SK-N-SH (cell line): ENCODE measurements at regions not wholly inside any gene's neighbourhood (a gene's known extent, or its start where the extent isn't known, plus 50 kb on each side); places are given as distances from the start of the nearest gene placed in this dataset.

Experiments used
- CTCF ChIA-PET: fragments of 300-600, 350-600 bp; formaldehyde crosslinking; extraction: SDS; loops from one replicate; lab custom pipeline; 2021; lab: Yijun Ruan, JAX
- POLR2A ChIA-PET: fragments of 350-600 bp; sonication (Branson Sonifier 250); formaldehyde crosslinking; extraction: SDS; loops from one replicate; lab custom pipeline; 2020; ENCODE audit warnings: antibody characterized with exemption, inconsistent platforms; lab: Yijun Ruan, JAX
- DNase-seq: peaks from one replicate; pipeline ENCODE4 v3.0.0; 2012
- H2AFZ ChIP-seq: fragments of 200-600 bp; sonication (generic); 2 replicates; pipeline ENCODE4 v1.8.1; 2016; ENCODE audit warnings: antibody characterized with exemption, mild to moderate bottlenecking, low read depth
- H3F3A ChIP-seq: fragments of 200-600 bp; sonication (generic); replicated peaks from 2 replicates; pipeline ENCODE3; 2016; ENCODE audit warnings: antibody characterized with exemption, mild to moderate bottlenecking; ENCODE audit not compliant: insufficient read depth
- H3K27ac ChIP-seq, 2 experiments: fragments of 200-500 bp in 1 of 2; fragments of 200-600 bp in 1 of 2; sonication (Bioruptor generic) in 1 of 2; sonication (generic), shearing (Covaris generic) in 1 of 2; 2 replicates each; pipeline versions ENCODE4 v1.5.1 to v1.6.1; 2014 to 2016; ENCODE audit warnings: low read depth in 2 of 2, inconsistent platforms in 1 of 2, low read length in 1 of 2, mild to moderate bottlenecking in 1 of 2, mixed read lengths in 1 of 2
- H3K27me3 ChIP-seq: fragments of 200-600 bp; sonication (generic), shearing (Covaris generic); 2 replicates; pipeline ENCODE4 v1.6.1; 2016; ENCODE audit warnings: mixed run types; ENCODE audit not compliant: insufficient read depth
- H3K36me3 ChIP-seq, 2 experiments: fragments of 200-500 bp in 1 of 2; fragments of 200-600 bp in 1 of 2; sonication (Bioruptor generic) in 1 of 2; sonication (generic) in 1 of 2; replicated peaks in 1 of 2; 2 replicates each; pipeline versions ENCODE3 to v1.5.1; 2014 to 2016; ENCODE audit warnings: low read length in 1 of 2, mild to moderate bottlenecking in 1 of 2; ENCODE audit not compliant: insufficient read depth in 2 of 2, control insufficient read depth in 1 of 2
- H3K4me1 ChIP-seq, 2 experiments: fragments of 200-500 bp in 1 of 2; fragments of 200-600 bp in 1 of 2; sonication (Bioruptor generic) in 1 of 2; sonication (generic), shearing (Covaris generic) in 1 of 2; 2 replicates each; pipeline versions ENCODE4 v1.5.1 to v1.6.1; 2014 to 2016; ENCODE audit warnings: low read depth in 1 of 2, low read length in 1 of 2, mixed run types in 1 of 2; ENCODE audit not compliant: insufficient read depth in 2 of 2, control insufficient read depth in 1 of 2
- H3K4me2 ChIP-seq: fragments of 200-600 bp; sonication (generic), shearing (Covaris generic); 2 replicates; pipeline ENCODE4 v1.6.1; 2017; ENCODE audit warnings: mixed run types
- H3K4me3 ChIP-seq, 2 experiments: fragments of 200-500 bp in 1 of 2; fragments of 200-600 bp in 1 of 2; sonication (Bioruptor generic) in 1 of 2; sonication (generic), shearing (Covaris generic) in 1 of 2; 2 replicates each; pipeline versions ENCODE4 v1.5.1 to v1.8.1; 2014 to 2016; ENCODE audit warnings: low read depth in 2 of 2, inconsistent platforms in 1 of 2, low read length in 1 of 2, mild to moderate bottlenecking in 1 of 2, mixed read lengths in 1 of 2, moderate library complexity in 1 of 2
- H3K79me2 ChIP-seq: fragments of 200-600 bp; sonication (generic); 2 replicates; pipeline ENCODE4 v1.8.1; 2017; ENCODE audit warnings: mild to moderate bottlenecking; ENCODE audit not compliant: insufficient read depth
- H3K9ac ChIP-seq: fragments of 200-600 bp; sonication (generic); 2 replicates; pipeline ENCODE4 v1.6.1; 2017; ENCODE audit warnings: mixed run types
- H3K9me2 ChIP-seq: fragments of 200-600 bp; sonication (generic); 2 replicates; pipeline ENCODE4 v1.6.1; 2017; ENCODE audit warnings: mixed run types
- H3K9me3 ChIP-seq: fragments of 200-600 bp; sonication (generic); 2 replicates; pipeline ENCODE4 v1.6.1; 2017; ENCODE audit warnings: mixed run types, mild to moderate bottlenecking, moderate library complexity
- H4K20me1 ChIP-seq: fragments of 200-600 bp; sonication (generic); 2 replicates; pipeline ENCODE4 v1.6.1; 2017; ENCODE audit warnings: mild to moderate bottlenecking, mixed run types; ENCODE audit not compliant: insufficient read depth
- CHD2 ChIP-seq: fragments of 150-350 bp; IDR thresholded peaks from 2 replicates; pipeline ENCODE4 v1.6.1; 2018; ENCODE audit warnings: low read length; ENCODE audit not compliant: partially characterized antibody
- EP300 ChIP-seq, 2 experiments: IDR thresholded peaks; 2 replicates each; pipeline versions ENCODE4 v1.4.0 to v1.6.1; 2012; ENCODE audit warnings: borderline replicate concordance in 1 of 2, low read depth in 1 of 2, low read length in 1 of 2
- EZH2phosphoT487 ChIP-seq: fragments of 200-600 bp; sonication (generic); IDR thresholded peaks from 2 replicates; pipeline ENCODE4 v1.6.1; 2017; ENCODE audit warnings: low read depth, mixed run types, mild to moderate bottlenecking, antibody characterized with exemption, moderate library complexity, borderline replicate concordance
- FOSL2 ChIP-seq: IDR thresholded peaks from 2 replicates; pipeline ENCODE4 v1.4.0; 2012; ENCODE audit warnings: low read depth, mild to moderate bottlenecking, moderate library complexity, borderline replicate concordance
- FOXM1 ChIP-seq: IDR thresholded peaks from 2 replicates; pipeline ENCODE4 v1.4.0; 2012; ENCODE audit warnings: low read depth, mild to moderate bottlenecking
- GABPA ChIP-seq: IDR thresholded peaks from 2 replicates; pipeline ENCODE4 v1.4.0; 2012; ENCODE audit warnings: low read depth, mild to moderate bottlenecking
- GATA2 ChIP-seq: sonication (generic); formaldehyde crosslinking; IDR thresholded peaks from 2 replicates; pipeline ENCODE4 v1.5.0; 2020; ENCODE audit warnings: mild to moderate bottlenecking, missing genetic modification reagents
- JUND ChIP-seq: IDR thresholded peaks from 2 replicates; pipeline ENCODE4 v1.4.0; 2012
- MXI1 ChIP-seq: IDR thresholded peaks from 2 replicates; pipeline ENCODE4 v1.6.1; 2012; ENCODE audit warnings: mild to moderate bottlenecking, low read depth, low read length, improper control_type of control experiment
- NFIC ChIP-seq: IDR thresholded peaks from 2 replicates; pipeline ENCODE4 v1.4.0; 2012; ENCODE audit warnings: borderline replicate concordance
- NRF1 ChIP-seq: IDR thresholded peaks from 2 replicates; pipeline ENCODE4 v1.6.1; 2012; ENCODE audit warnings: low read depth, mild to moderate bottlenecking, low read length
- TAF1 ChIP-seq: IDR thresholded peaks from 2 replicates; pipeline ENCODE4 v1.6.1; 2012; ENCODE audit warnings: low read depth, mild to moderate bottlenecking, low read length, moderate library complexity, borderline replicate concordance
- TCF12 ChIP-seq: IDR thresholded peaks from 2 replicates; pipeline ENCODE4 v1.4.0; 2012
- YY1 ChIP-seq: IDR thresholded peaks from 2 replicates; pipeline ENCODE4 v1.4.0; 2012; ENCODE audit warnings: low read depth, mild to moderate bottlenecking
- WGBS: methylation state at CpG from one replicate; pipeline ENCODE4 v1.1.6; 2017; ENCODE audit warnings: low lambda C conversion rate; 5-methylcytosine and 5-hydroxymethylcytosine counted together
- TF ChIP-seq, protein P1 (sequence below): IDR thresholded peaks from 2 replicates; pipeline ENCODE4 v1.4.0; 2012; ENCODE audit warnings: low read depth
- TF ChIP-seq, protein P2 (sequence below): fragments of 150-350 bp; IDR thresholded peaks from 2 replicates; pipeline ENCODE4 v1.6.1; 2016; ENCODE audit warnings: mild to moderate bottlenecking, low read depth, low read length
- TF ChIP-seq, protein P3 (sequence below): IDR thresholded peaks from 2 replicates; pipeline ENCODE4; 2012
- TF ChIP-seq, protein P4 (sequence below): IDR thresholded peaks from 2 replicates; pipeline ENCODE4 v1.4.0; 2012; ENCODE audit warnings: low read depth, borderline replicate concordance
- TF ChIP-seq, protein P5 (sequence below): IDR thresholded peaks from 2 replicates; pipeline ENCODE4 v1.4.0; 2012; ENCODE audit warnings: low read depth, borderline replicate concordance

DNA sequence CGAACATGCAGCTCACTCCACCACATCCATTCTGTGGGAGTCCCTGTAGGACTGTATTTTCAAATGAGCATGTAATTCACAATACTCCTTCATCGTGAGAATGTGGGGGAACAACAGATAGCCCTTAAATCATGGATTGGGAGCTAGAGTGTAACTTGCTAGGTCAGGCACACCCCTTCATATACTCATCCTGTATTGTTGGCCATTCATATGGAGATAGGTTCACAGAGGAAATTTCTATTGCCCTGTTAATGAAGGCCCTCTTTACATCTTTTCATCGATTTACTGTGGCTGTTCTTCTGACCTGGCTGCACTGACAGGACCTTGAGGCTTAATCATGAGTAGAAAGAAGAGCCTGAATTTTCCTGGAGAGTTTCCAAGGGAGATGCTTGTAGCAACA, 193.8 kb upstream of the DPP10 start:
- Histone ChIP-seq H3K79me2 (no peaks in the 10 kb centered on the region), H3K27me3 (no peaks in the 10 kb centered on the region), H3K27ac (no peak overlapping the region), H3F3A (no peaks in the 10 kb centered on the region), H3K4me2 (no peak overlapping the region), H4K20me1 (no peaks in the 10 kb centered on the region), H3K9me3 (no peaks in the 10 kb centered on the region), H3K4me3 (no peak overlapping the region), H3K36me3 (no peaks in the 10 kb centered on the region), H3K9me2 (no peaks in the 10 kb centered on the region), H2AFZ (no peak overlapping the region), H3K4me1 (no peaks in the 10 kb centered on the region), H3K9ac (no peak overlapping the region)
- POLR2A ChIA-PET: no interaction called here
- TF ChIP-seq, protein P1, sequence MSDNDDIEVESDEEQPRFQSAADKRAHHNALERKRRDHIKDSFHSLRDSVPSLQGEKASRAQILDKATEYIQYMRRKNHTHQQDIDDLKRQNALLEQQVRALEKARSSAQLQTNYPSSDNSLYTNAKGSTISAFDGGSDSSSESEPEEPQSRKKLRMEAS: no peak
- TF ChIP-seq, protein P2, sequence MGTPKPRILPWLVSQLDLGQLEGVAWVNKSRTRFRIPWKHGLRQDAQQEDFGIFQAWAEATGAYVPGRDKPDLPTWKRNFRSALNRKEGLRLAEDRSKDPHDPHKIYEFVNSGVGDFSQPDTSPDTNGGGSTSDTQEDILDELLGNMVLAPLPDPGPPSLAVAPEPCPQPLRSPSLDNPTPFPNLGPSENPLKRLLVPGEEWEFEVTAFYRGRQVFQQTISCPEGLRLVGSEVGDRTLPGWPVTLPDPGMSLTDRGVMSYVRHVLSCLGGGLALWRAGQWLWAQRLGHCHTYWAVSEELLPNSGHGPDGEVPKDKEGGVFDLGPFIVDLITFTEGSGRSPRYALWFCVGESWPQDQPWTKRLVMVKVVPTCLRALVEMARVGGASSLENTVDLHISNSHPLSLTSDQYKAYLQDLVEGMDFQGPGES: no peak
- TF ChIP-seq MXI1 (no peak), JUND (no peak), FOSL2 (no peak), TAF1 (no peak), EZH2phosphoT487 (no peak), NRF1 (no peak), EP300 (IDR thresholded peaks at IDR 0.05; ENCODE audit: borderline replicate concordance in 1 of 2, low read depth in 1 of 2, low read length in 1 of 2) (no peak), TCF12 (no peak), GATA2 (no peak)
- TF ChIP-seq, protein P3, sequence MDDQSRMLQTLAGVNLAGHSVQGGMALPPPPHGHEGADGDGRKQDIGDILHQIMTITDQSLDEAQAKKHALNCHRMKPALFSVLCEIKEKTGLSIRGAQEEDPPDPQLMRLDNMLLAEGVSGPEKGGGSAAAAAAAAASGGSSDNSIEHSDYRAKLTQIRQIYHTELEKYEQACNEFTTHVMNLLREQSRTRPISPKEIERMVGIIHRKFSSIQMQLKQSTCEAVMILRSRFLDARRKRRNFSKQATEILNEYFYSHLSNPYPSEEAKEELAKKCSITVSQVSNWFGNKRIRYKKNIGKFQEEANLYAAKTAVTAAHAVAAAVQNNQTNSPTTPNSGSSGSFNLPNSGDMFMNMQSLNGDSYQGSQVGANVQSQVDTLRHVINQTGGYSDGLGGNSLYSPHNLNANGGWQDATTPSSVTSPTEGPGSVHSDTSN: no peak
- no peak for DNase-seq
- WGBS: 24% methylated on average over 3 of the region's 3 CpGs
- CTCF ChIA-PET: no interaction called here

DNA sequence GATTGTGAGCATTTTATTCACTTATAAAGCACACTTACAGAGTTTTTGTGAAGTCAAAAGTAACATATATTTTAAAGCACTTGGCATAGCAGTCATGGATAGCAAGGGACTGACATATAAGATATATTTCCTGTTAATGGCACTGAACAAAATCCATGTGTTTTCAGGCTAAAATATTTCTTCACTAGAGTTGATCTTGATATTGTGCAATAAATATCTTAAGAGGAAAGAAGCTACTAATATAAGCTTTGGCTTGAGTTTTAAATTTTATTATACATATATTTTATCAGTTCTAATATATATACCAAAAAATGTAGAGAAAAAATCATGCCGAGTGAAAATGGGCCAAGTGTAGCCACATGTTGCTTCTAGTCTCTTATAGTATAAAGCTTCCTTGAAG, 189.7 kb upstream of the DPP10 start:
- H3F3A ChIP-seq: no peaks in the 10 kb centered on the region
- ChIA-PET POLR2A (no interaction called here), CTCF (no interaction called here)
- no peaks in the 10 kb centered on the region for H3K27me3 ChIP-seq
- H3K79me2 ChIP-seq: no peaks in the 10 kb centered on the region
- no peak for DNase-seq
- H3K9me3 ChIP-seq: no peaks in the 10 kb centered on the region
- no peak overlapping the region for H3K4me2 ChIP-seq
- no peaks in the 10 kb centered on the region for H3K9me2 ChIP-seq
- H2AFZ ChIP-seq: no peak overlapping the region
- no peaks in the 10 kb centered on the region for H3K36me3 ChIP-seq
- WGBS: 18% methylated on average over 1 of the region's 1 CpG
- TF ChIP-seq, protein P4, sequence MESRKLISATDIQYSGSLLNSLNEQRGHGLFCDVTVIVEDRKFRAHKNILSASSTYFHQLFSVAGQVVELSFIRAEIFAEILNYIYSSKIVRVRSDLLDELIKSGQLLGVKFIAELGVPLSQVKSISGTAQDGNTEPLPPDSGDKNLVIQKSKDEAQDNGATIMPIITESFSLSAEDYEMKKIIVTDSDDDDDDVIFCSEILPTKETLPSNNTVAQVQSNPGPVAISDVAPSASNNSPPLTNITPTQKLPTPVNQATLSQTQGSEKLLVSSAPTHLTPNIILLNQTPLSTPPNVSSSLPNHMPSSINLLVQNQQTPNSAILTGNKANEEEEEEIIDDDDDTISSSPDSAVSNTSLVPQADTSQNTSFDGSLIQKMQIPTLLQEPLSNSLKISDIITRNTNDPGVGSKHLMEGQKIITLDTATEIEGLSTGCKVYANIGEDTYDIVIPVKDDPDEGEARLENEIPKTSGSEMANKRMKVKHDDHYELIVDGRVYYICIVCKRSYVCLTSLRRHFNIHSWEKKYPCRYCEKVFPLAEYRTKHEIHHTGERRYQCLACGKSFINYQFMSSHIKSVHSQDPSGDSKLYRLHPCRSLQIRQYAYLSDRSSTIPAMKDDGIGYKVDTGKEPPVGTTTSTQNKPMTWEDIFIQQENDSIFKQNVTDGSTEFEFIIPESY: no peak
- TF ChIP-seq CHD2: no peak
- TF ChIP-seq EZH2phosphoT487: no peak
- no peak for TF ChIP-seq NFIC
- TF ChIP-seq, protein P5, sequence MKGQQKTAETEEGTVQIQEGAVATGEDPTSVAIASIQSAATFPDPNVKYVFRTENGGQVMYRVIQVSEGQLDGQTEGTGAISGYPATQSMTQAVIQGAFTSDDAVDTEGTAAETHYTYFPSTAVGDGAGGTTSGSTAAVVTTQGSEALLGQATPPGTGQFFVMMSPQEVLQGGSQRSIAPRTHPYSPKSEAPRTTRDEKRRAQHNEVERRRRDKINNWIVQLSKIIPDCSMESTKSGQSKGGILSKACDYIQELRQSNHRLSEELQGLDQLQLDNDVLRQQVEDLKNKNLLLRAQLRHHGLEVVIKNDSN: no peak
- TF ChIP-seq FOXM1: no peak
- no peak for TF ChIP-seq GABPA
- TF ChIP-seq MXI1: no peak
- TF ChIP-seq YY1: no peak
- TF ChIP-seq, all 33 proteins: peak for 0
- Histone ChIP-seq H3K27ac (no peak overlapping the region), H3K4me1 (no peaks in the 10 kb centered on the region), H3K9ac (no peak overlapping the region), H4K20me1 (no peaks in the 10 kb centered on the region), H3K4me3 (no peak overlapping the region)
